GM21576 (cell line): ENCODE measurements at regions not wholly inside any gene's neighbourhood (a gene's known extent, or its start where the extent isn't known, plus 50 kb on each side); places are given as distances from the start of the nearest gene placed in this dataset.
"Not testable (repeated sequence)": the region's sequence is repeated elsewhere in the genome, so short reads cannot be mapped to it uniquely, and the experiment has no call there.

Experiments
- ATAC-seq: cut with Tn5 transposase; IDR thresholded peaks from one replicate; pipeline ENCODE4 v1.9.1; 2021; ENCODE audit warnings: mild to moderate bottlenecking, moderate library complexity; ENCODE audit not compliant: unreplicated experiment

DNA sequence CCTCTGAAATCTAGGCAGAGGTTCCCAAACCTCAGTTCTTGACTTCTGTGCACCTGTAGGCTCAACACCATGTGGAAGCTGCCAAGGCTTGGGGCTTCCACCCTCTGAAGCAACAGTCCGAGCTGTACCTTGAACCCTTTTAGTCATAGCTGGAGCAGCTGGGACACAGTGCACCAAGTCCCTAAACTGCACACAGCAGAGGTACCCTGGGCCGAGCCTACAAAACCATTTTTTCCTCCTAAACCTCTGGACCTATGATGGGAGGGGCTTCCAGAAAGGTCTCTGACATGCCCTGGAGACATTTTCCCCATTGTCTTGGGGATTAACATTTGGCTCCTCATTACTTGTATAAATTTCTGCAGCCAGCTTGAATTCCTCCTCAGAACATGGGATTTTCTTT is 168.8 kb downstream of the TLE3 start:
- not testable (repeated sequence) for ATAC-seq

GRCh38 chr15:69929905-69930630 is 167.6 kb downstream of the TLE3 start:
- no peak for ATAC-seq

DNA sequence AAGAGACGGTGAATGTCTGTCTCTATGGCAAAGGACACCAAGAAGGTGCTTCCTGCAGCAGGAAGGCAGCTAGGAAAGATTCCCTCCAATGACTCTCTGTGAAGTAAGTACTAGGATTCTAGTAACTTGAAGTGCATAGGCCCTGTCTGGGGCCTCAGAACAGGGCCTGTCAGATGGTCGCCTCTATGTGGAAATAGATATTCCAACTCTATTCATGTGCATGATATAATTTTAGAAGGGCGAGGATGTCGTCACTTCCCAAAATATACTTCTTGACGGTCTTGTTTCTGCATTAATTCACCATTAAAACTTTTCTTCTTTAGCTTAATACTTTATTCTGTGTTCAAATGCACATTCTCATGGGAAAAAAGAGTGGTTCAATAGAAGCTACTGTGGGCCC is 167.0 kb downstream of the TLE3 start:
- no peak for ATAC-seq

DNA sequence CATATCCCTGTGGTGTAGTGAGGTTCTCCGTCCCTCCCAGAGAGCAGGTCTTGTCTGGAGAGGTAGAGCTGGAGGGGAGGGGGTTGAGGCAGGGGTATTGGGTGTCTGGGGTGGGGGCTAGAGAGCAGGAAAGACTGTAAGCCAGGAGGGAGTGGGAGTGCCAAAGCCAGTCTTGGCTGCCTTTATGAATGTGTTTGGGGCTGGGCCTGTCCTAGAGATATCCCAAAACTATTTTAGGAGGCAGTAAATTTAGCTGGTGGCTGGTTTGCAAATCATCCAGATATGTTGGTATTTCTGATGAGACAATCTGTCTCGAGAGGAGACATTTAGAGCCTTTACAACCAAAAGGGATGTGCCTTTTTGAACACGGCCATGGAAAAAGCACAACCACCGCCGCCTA is 166.6 kb downstream of the TLE3 start:
- no peak for ATAC-seq

- no peak for ATAC-seq
Observed at GRCh38 chr15:69934607-69935006, 163.1 kb downstream of the TLE3 start.

DNA sequence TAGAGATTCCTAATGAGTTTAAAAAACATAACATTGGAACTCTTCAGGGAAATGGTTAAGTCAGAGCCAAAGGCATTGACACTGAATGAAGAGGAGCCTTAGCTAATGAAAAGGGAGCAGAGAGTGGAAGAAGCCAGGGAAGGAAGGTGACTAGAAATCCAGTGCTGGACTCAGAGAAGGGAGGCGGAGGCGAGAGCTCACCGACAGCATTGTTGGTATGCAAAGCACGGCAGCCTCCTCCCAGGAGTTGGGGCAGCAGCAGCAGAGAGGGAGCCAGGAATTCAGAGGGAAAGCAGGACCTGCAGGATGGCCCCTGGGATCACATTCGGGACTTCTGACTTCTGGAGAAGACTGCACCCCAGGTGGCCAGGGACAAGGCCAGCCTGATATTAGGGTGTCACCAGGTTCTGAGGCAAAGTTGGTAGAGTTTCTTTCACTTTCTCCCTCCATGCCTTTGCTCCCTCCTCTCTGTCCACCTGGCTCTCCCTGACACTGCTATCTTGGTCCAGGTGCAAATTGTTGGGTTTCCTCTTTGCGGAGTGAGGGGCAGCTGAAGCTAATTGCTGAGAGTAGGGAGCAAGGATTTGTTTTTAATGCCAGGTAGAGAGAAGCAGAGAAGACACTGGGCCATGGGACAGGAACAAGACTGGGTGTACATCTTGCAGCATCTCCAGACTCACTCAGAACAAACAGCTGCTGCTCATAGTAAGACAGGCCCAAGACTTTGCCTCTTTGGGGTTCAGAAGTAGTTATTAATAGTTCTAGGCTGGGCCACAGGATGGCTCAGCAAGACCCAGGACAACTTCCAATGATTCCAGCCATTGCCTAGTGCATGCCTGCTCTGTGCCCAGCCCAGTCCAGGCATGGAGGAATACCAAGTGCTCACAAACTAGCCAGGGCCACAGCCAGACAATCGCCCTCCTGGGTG is 157.9 kb downstream of the TLE3 start:
- ATAC-seq: no peak

DNA sequence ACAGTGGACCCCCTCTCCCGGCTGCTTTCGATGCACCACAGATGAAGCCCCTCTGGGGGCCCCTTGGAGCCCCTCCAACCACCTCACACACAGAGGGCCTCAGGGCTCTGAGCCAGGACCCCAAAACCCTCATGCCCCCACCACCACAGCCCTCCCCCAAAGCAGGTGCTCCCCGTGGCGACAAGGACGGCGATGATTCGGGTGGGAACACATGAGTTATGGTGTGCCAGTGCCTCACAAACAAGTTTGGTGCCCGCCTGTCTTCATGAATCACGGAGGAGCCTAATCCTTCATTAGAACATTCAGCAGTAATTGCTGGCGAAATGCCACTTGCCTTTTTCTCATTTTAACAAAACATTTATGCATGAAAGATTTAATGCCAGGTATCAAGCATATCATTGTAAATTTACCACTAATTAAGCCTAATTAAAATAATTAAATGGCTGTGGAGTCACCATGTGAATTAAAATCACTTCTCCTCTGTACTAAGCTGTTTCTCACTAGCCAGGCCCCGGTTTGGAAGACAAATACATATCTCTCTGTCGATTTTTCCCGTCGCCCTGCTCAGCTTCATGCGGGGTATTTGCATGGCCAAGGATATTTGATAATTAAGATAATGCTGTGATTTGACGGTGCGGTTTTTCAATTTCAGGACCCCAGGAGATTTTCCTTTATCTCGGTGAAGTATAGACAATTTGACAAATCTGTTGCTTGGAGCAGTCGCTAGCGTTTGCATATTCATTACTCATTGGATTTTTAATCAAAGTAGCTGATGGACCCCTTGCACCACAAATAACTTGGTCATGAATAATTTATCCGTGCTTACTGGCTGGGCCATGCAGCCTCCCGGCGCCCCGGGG is 157.0 kb downstream of the TLE3 start:
- ATAC-seq: no peak

- ATAC-seq: no peak
Observed at GRCh38 chr15:69941301-69941605, 156.5 kb downstream of the TLE3 start.

DNA sequence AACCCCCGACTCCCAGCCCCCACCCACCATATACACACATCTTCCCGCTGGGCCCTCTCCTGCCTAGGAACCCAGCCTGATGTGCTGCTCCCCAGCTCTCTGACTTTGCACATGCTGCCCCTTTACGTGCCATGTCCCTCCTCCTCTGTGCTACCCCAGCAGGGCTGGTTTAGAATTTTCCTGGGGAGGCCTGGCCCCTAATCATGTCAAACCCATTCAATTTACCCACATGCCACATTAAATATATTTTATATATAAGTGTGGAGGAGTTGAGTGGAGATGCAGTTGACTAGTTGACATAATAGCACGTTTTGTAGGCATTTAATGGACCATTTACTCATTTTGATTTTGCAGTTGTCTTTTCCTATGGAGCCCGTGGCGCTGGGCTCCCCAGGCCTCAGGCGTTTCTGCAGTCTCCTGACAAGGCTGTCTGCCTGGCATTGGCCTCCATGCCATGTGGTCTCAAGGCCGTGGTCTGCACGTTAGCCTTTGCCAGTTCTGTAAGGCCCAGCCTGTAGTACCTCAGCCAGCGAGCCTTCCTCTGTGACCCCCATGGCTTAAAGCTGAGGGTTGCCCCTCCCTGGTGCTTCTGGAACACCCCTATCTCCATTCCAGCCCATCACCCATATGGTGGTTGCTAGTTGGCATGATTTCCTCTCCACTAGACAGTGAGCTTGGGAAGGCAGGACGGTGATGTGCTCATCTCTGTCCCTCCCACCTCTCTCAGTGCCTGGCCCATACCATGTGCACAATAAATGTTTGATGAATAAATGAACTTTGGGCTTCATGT is 155.8 kb downstream of the TLE3 start:
- no peak for ATAC-seq

DNA sequence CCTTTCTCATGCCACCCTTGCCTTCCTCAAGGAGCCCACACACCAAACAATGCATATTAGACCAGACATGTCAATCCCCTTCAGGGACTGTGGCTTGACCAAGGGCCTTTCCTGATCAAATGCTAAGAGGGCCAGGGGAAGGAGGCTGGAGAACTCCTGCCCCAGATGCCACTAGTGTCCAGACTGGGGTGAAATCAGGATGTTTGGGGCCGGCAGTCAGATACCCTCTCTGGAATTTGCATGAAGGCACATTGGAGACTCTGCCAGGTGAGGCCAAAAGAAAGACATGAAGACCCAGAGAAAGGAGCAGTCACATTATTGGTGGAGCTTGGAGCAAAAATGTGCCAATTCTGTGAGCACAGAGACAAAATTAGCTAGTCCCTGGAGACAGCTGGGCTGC is 154.1 kb downstream of the TLE3 start:
- no peak for ATAC-seq

DNA sequence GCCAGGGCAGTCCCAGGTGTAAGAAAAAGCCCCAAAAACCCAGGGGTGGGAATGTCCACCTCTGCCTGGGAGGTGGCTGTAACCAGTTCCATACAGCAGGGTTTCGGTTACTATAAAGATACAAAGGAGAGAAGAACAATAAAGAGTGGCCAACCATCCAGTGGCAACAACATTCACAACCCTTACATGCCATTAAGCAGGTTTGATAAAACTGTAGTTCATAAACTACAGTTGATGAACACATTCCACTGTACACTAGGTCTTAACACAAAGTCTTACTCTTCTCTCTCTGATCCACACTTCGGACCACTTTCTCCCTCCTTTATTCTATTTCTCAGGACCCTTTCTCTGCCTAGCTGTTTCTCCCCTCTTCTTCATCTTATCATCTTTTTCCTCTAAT is 152.0 kb downstream of the TLE3 start:
- no peak for ATAC-seq

DNA sequence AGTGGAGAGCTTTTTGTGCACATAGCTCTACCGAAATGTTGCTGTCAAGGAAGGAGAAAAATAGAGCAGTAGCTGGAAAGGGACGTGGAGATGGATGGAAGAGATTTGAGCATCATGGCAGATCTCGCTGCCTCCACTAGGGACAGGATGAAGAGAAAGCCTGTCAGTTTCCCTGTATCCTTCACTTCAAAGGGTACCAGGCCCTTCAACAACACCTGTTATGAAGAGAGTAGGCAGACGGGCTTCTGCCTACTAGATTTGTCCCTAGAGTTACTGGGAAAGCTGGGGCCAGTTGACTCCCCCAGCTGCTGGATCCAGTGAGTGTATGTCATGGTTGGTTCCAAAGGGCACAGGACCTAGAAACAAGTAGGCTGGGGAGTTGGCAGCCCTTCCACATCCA is 150.8 kb downstream of the TLE3 start:
- no peak for ATAC-seq

- no peak for ATAC-seq
Observed at GRCh38 chr15:69947394-69947793, 150.3 kb downstream of the TLE3 start.

- ATAC-seq: no peak
Observed at GRCh38 chr15:69949485-69949884, 148.2 kb downstream of the TLE3 start.

DNA sequence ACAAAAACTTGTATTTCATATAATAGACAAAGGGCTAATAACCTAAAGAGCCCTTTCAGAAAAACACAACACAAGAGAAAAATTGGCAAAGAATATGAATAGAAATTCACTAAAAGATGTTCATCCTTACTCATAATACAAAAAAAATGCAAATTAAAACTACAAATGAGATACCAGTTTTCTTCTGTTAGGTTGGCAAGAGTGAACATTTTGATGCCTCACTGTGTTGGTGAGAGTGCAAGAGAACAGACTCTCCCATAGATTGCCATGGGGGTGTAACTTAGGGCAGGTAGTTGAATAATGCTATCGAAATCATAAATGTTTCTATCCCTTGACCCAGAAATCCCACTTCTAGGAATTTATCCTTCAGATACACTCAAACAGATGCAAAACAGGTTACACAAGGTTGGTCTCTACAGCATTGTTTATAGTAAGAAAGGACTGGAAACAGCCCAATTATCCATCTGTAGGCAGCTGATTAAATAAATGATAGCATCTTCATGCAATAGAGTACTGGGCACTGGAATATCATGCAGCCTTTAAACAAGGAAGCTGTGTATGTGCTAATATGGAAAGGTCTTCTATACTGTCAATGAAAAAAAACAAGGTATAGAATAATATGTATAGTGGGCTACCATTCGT is 146.3 kb downstream of the TLE3 start:
- ATAC-seq: no peak

GRCh38 chr15:69951898-69952555 is 145.7 kb downstream of the TLE3 start:
- ATAC-seq: no peak

DNA sequence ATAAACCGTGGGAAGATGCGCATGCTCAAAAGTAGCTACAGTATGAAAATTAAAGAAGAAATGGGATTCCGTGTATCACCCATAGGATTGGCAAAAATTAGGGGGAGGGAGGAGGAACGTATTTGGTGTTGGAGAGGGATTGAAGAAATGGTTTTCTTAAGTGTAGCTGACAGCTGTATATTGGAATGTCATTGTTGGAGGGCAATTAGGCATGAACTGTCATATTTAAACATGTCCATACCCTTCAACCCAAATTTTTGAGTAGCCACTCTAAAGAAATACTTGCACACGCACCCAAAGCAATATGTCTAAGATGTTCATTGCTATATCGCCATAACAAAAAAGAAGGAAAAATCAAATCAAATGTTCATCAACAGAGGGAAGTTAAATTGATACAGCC is 144.7 kb downstream of the TLE3 start:
- ATAC-seq: no peak

- no peak for ATAC-seq
Observed at GRCh38 chr15:69953816-69954215, 143.9 kb downstream of the TLE3 start.

- no peak for ATAC-seq
Observed at GRCh38 chr15:69954666-69955065, 143.1 kb downstream of the TLE3 start.
